Esophagus squamous epithelium (tissue), 4 donors: ENCODE measurements at regions not wholly inside any gene's neighbourhood (a gene's known extent, or its start where the extent isn't known, plus 50 kb on each side); places are given as distances from the start of the nearest gene placed in this dataset.
"Not testable (repeated sequence)": the region's sequence is repeated elsewhere in the genome, so short reads cannot be mapped to it uniquely, and the experiment has no call there.

Source experiments
- CTCF ChIP-seq, 6 experiments: fragments of 450-650 bp in 4 of 6; fragments of 200-600 bp in 2 of 6; sonication (generic) in 2 of 6; IDR thresholded peaks; one replicate each; pipeline ENCODE4 v1.5.1; 2016 to 2019; ENCODE audit warnings: antibody characterized with exemption in 6 of 6, mild to moderate bottlenecking in 4 of 6, moderate library complexity in 4 of 6
- POLR2A ChIP-seq, 4 donors: fragments of 450-650 bp; IDR thresholded peaks; one replicate each; pipeline ENCODE4 v1.6.1; 2017; ENCODE audit warnings: antibody characterized with exemption in 4 of 4, mild to moderate bottlenecking in 4 of 4, moderate library complexity in 3 of 4

GRCh38 chr16:33656394-33656793 lies 197.0 kb downstream of the TP53TG3F start:
- not testable (repeated sequence) for TF ChIP-seq CTCF, POLR2A (IDR thresholded peaks at IDR 0.05)
